CMK (cell line): ENCODE measurements at regions not wholly inside any gene's neighbourhood (a gene's known extent, or its start where the extent isn't known, plus 50 kb on each side); places are given as distances from the start of the nearest gene placed in this dataset.
"Not testable (repeated sequence)": the region's sequence is repeated elsewhere in the genome, so short reads cannot be mapped to it uniquely, and the experiment has no call there.

Source experiments
- DNase-seq: peaks from one replicate; pipeline ENCODE4 v3.0.0-alpha.2; 2010; ENCODE audit warnings: low read depth

GRCh38 chr7:46754140-46754720 is 827.7 kb downstream of the TNS3 start:
- no peak for DNase-seq

GRCh38 chr7:46753662-46754061 is 828.2 kb downstream of the TNS3 start:
- DNase-seq, result no peak

- DNase-seq, result no peak
These were observed 829.0 kb downstream of the TNS3 start for GRCh38 chr7:46752881-46753366.

DNA sequence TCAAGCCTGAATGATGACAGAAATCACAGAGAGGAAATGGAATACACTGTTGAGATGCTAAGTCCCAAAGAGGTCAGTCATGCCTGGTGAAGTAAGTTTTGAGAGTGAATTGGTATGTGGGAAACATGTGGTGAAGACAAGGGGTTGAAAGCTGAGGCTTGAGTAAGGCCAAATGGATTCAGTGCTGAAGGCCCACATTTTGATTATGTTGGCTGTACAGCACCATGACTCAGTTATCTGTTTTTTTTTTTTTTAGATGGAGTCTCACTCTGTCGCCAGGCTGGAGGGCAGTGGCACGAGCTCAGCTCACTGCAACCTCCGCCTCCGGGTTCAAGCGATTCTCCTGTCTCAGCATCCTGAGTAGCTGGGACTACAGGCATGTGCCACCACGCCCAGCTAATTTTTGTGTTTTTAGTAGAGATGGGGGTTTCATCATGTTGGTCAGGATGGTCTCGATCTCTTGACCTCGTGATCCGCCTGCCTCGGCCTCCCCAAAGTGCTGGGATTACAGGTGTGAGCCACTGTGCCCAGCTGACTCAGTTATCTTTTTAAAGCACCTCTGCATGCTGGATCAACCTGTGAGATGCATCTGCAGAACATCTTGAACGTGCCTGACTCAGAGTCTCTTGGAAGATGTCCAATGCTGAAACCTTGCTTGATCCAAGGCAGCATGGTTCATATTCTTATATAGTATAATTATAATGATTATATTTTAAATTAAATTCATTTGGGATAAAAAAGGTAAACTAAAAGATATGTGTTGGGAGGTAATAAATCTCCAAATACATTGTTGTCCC is 829.8 kb downstream of the TNS3 start:
- not testable (repeated sequence) for DNase-seq

GRCh38 chr7:46751471-46751870 is 830.4 kb upstream of the IGFBP3 start:
- DNase-seq, result no peak

- no peak for DNase-seq
These were observed 829.3 kb upstream of the IGFBP3 start for GRCh38 chr7:46750321-46750865.

DNA sequence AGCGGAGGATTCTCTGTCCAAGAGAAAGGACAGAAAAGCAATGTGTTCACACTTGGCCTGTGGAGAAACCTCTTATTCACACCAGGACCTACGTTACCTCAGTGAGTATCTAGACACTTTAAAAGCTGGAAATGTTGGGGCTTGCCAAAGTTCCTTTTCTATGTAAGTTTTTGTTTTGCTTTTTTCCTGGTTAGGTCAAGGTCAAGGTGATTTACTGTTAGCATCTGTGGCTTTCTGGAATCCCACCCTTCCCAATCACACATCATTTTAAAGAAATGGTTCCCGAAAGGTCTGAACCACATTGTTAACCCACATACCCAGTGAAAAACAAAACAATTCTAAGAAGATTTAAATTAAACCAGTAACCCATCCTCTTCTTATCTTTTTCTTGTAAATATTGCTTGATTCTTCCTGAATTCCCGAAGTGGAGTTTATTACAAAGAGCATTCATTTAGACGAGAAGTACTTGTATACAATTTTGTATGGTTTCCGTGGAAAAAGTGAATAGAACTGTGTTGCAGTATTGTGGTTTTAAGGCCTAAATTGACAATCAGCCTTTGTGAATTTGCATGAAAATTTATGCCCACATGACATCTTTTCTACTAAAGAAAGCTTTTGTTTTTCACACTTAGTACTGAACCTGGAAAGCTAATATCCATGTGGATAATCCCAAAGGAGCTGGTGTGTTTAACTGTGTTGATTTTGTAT is 827.0 kb upstream of the IGFBP3 start:
- no peak for DNase-seq

DNA sequence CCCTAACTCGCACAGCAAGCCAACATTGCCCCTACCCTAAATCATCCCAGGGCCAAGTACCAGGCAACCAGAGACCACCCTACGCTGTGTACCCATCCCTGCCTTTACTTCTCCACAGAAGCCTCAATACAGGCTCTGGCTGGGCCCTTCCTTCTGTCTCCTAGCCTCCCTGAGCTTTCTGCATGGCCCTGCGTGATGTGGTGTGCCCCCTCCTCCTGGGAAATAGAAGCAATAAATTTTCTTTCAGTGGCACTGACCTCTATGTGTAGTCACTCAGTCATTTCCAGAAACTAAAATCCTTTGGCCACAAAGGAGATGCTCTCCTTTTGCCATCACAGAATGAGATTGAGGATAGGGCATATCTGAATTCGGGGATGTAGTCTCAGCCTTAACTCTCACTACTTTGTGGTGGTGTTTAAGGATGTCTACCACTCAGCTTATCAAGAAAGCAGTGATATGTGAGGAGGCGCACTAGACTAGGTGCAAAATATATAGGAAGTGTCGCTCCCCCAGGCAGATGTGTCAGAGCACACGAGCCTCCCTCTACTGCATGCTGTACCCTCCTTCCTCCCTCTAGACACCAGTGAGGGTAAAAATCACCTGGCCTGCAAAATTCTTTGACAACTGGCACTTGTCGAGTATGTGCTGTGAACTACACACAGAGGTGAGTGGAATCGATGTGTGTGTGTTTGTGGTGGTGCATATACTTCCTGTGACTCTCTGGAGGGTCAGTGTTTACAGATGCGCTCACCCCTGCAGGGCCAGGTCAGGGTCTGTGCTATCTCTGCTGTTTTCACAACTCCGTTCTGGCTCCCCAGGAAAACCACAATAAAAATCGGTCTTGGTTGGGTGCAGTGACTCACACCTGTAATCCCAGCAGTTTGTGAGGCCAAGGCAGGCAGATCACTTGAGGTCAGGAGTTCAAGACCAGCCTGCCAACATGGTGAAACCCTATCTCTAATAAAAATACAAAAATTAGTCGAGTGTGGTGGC is 825.9 kb upstream of the IGFBP3 start:
- DNase-seq, result no peak

DNA sequence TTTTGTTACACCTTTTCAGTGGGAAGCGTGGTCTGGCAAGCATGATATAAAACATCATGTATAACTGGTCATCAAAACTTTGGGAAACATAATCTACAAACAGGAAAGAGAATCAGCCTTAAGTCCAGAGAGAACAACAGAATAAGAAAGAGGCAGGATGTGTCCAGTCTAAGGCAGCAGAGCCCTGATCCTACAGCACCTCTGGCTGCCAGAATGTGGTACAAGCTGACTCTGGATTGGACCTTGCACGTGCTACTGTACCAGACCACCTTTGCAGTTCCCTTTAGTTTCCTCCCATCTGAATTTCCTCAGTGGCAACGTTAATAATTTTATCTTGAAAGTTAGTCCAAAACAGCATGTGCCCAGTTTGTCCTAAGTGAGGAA is 824.6 kb upstream of the IGFBP3 start:
- no peak for DNase-seq

- DNase-seq, result no peak
These were observed 824.1 kb upstream of the IGFBP3 start for GRCh38 chr7:46744957-46745706.

GRCh38 chr7:46742601-46743000 is 821.5 kb upstream of the IGFBP3 start:
- no peak for DNase-seq

- no peak for DNase-seq
These were observed 821.0 kb upstream of the IGFBP3 start for GRCh38 chr7:46741938-46742540.

- DNase-seq, result no peak
These were observed 820.1 kb upstream of the IGFBP3 start for GRCh38 chr7:46741181-46741580.

- no peak for DNase-seq
These were observed 818.6 kb upstream of the IGFBP3 start for GRCh38 chr7:46739518-46740234.

- DNase-seq, result no peak
These were observed 817.7 kb upstream of the IGFBP3 start for GRCh38 chr7:46738796-46739195.

GRCh38 chr7:46738165-46738564 is 817.1 kb upstream of the IGFBP3 start:
- DNase-seq, result no peak

DNA sequence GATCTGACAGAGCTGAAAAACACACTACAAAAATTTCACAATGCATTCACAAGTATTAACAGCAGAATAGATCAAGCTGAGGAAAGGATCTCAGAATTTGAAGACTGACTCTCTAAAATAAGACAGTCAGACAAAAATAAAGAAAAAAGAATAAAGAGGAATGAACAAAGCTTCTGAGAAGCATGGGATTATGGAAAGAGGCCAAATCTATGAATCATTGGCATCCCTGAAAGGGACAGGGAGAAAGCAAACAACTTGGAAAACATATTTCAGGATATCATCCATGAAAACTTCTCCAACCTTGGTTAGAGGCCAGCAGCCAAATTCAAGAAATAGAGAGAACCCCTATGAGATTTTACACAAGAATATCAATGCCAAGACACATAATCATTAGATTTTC is 804.8 kb upstream of the IGFBP3 start:
- no peak for DNase-seq

- DNase-seq, result no peak
These were observed 804.1 kb upstream of the IGFBP3 start for GRCh38 chr7:46725136-46725535.

DNA sequence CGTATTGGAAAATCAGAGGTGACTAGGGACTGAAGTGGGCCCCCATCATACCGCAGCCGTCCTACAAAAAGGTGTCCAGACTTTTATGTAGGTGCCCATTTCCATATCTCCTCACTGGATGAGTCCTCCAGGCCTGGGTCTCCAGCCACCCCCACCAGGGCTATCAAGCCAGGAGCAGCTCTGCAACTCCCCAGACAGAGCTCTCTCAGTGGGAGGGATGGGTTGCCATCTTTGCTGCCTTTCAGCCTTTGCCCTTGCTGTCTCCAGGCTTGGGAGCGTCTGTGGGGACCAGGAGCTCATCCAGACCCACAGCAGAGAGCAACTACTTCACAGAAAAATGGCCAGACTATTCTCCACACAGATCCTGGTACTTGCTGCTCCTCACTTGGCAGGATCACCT is 802.7 kb upstream of the IGFBP3 start:
- DNase-seq, result no peak

DNA sequence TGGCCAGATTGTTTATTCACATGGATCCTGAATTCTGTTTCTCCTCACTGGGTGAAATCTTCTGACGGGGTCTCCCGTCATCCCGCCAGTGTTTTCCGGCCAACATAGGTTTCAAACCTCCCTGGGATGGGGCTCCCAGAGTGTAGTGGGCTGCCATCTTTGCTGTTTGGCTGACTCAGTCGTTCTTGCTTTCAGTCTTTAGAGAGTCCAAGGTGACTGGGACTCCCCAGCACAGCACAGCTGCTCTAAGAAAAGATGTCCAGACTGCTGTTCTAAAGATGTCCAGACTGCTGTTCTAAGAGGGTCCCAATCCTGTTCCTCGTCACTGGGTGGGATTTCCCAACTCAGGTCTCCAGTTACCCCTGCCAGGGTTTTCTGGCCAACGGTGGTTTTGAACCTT is 801.9 kb upstream of the IGFBP3 start:
- DNase-seq, result no peak
